ENCODE measurements at regions not wholly inside any gene's neighbourhood (a gene's known extent, or its start where the extent isn't known, plus 50 kb on each side); places are given as distances from the start of the nearest gene placed in this dataset.

DNA sequence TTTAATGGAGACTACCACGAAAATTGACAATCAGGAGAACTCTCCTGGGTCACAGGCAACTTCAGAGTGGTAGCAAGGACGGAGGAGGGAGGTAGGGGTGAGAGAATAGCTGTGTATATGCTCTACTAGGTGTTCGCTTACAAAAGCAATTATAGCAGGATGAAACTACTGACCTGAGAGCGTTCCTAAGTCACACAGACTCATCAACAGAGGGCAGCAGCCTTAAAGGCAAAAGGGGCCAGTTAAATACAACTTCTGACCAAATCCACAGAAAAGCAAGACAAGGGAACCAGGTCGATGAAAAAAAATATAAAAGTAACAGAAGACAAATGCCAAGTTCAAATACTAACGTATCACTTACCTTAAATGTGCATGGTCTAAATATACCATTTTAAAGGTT is 894.6 kb downstream of the PLOD2 start:
- Histone ChIP-seq H3K36me3 (replicated peaks) (no peaks in the 10 kb centered on the region), H3K4me3 (ENCODE audit: low read depth, low read length) (no peak overlapping the region), H3K27ac (no peak overlapping the region), H3K27me3 (replicated peaks) (no peaks in the 10 kb centered on the region)
- no peak for DNase-seq
- in situ Hi-C loops (cut with HindIII; ENCODE audit: low pct_ligation_motif_present, low sequenced_read_pairs): no loop called here
- TF ChIP-seq CTCF (IDR thresholded peaks at IDR 0.05; ENCODE audit: low read depth, low read length, missing control alignments): no peak

GRCh38 chr3:145269106-145269505 is 891.9 kb downstream of the PLOD2 start:
- no peaks in the 10 kb centered on the region for H3K36me3 ChIP-seq (replicated peaks)
- H3K4me3 ChIP-seq (ENCODE audit: low read depth, low read length): no peak overlapping the region
- no peak for TF ChIP-seq CTCF (IDR thresholded peaks at IDR 0.05; ENCODE audit: low read depth, low read length, missing control alignments)
- no peak for DNase-seq
- H3K27ac ChIP-seq: no peak overlapping the region
- in situ Hi-C loops (cut with HindIII; ENCODE audit: low pct_ligation_motif_present, low sequenced_read_pairs): no loop called here
- H3K27me3 ChIP-seq (replicated peaks): no peaks in the 10 kb centered on the region

GRCh38 chr3:145272684-145273083 is 888.3 kb downstream of the PLOD2 start:
- Histone ChIP-seq H3K4me3 (ENCODE audit: low read depth, low read length) (no peak overlapping the region), H3K27me3 (replicated peaks) (no peaks in the 10 kb centered on the region), H3K27ac (no peak overlapping the region), H3K36me3 (replicated peaks) (no peaks in the 10 kb centered on the region)
- in situ Hi-C loops (cut with HindIII; ENCODE audit: low pct_ligation_motif_present, low sequenced_read_pairs): no loop called here
- no peak for DNase-seq
- no peak for TF ChIP-seq CTCF (IDR thresholded peaks at IDR 0.05; ENCODE audit: low read depth, low read length, missing control alignments)

GRCh38 chr3:145282505-145282904 is 878.5 kb downstream of the PLOD2 start:
- H3K36me3 ChIP-seq (replicated peaks): no peaks in the 10 kb centered on the region
- TF ChIP-seq CTCF (IDR thresholded peaks at IDR 0.05; ENCODE audit: low read depth, low read length, missing control alignments): no peak
- no peak overlapping the region for H3K4me3 ChIP-seq (ENCODE audit: low read depth, low read length)
- H3K27me3 ChIP-seq (replicated peaks): no peaks in the 10 kb centered on the region
- DNase-seq: no peak
- in situ Hi-C loops (cut with HindIII; ENCODE audit: low pct_ligation_motif_present, low sequenced_read_pairs): no loop called here
- no peak overlapping the region for H3K27ac ChIP-seq

GRCh38 chr3:145286937-145287336 is 874.0 kb downstream of the PLOD2 start:
- Histone ChIP-seq H3K4me3 (ENCODE audit: low read depth, low read length) (no peak overlapping the region), H3K27ac (no peak overlapping the region), H3K36me3 (replicated peaks) (no peaks in the 10 kb centered on the region), H3K27me3 (replicated peaks) (no peaks in the 10 kb centered on the region)
- no peak for TF ChIP-seq CTCF (IDR thresholded peaks at IDR 0.05; ENCODE audit: low read depth, low read length, missing control alignments)
- DNase-seq: no peak
- in situ Hi-C loops (cut with HindIII; ENCODE audit: low pct_ligation_motif_present, low sequenced_read_pairs): no loop called here

- no peak for TF ChIP-seq CTCF (IDR thresholded peaks at IDR 0.05; ENCODE audit: low read depth, low read length, missing control alignments)
- DNase-seq: no peak
- H3K27ac ChIP-seq: no peak overlapping the region
- no peaks in the 10 kb centered on the region for H3K27me3 ChIP-seq (replicated peaks)
- in situ Hi-C loops (cut with HindIII; ENCODE audit: low pct_ligation_motif_present, low sequenced_read_pairs): no loop called here
- H3K36me3 ChIP-seq (replicated peaks): no peaks in the 10 kb centered on the region
- H3K4me3 ChIP-seq (ENCODE audit: low read depth, low read length): no peak overlapping the region
Measured at GRCh38 chr3:145290010-145290409, 871.0 kb downstream of the PLOD2 start.
